Dendritic cell treated with granulocyte-macrophage colony-stimulating factor and Interleukin-4, amounts not matched to agents 40 ng/mL and 50 ng/mL, for 4 days (primary cell): ENCODE measurements at regions not wholly inside any gene's neighbourhood (a gene's known extent, or its start where the extent isn't known, plus 50 kb on each side); places are given as distances from the start of the nearest gene placed in this dataset.
"Not testable (repeated sequence)": the region's sequence is repeated elsewhere in the genome, so short reads cannot be mapped to it uniquely, and the experiment has no call there.

Experiments used
- H3K27ac Mint-ChIP-seq: one replicate; pipeline ENCODE4 v1.8.0; 2022; ENCODE audit warnings: mild to moderate bottlenecking, mixed read lengths
- H3K27me3 Mint-ChIP-seq: one replicate; pipeline ENCODE4 v1.8.0; 2022; ENCODE audit warnings: mild to moderate bottlenecking, mixed read lengths
- H3K36me3 Mint-ChIP-seq: one replicate; pipeline ENCODE4 v1.8.0; 2022; ENCODE audit warnings: low read depth, mixed read lengths
- H3K4me1 Mint-ChIP-seq: one replicate; pipeline ENCODE4 v1.8.0; 2022; ENCODE audit warnings: low read depth, mixed read lengths
- H3K4me3 Mint-ChIP-seq: one replicate; pipeline ENCODE4 v1.8.0; 2022; ENCODE audit warnings: mild to moderate bottlenecking, moderate library complexity, mixed read lengths
- H3K9me3 Mint-ChIP-seq: one replicate; pipeline ENCODE4 v1.8.0; 2022; ENCODE audit warnings: mixed read lengths
- intact Hi-C: fragments of 100-400 bp; cut with micrococcal nuclease; formaldehyde crosslinking; loops from one replicate; pipeline ENCODE4 v1.15.0; 2022

DNA sequence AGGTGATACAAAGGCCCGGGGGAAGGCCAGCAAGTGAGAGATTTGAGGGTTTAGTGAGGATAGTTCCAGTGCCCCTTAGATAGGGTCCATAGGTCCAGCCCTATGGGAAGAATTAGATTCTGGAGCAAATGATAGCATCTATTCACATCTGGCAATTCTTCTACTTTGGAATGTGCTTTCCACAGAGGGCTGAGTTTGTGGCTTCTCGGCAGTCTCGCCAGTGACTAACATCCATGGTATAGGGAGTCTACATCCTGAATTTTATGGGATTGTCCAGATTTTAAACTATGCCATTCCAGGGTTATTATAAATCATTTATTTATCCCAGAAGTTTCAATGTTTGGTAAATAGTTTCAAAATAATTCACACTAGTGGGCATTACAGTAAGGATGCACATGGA lies 207.3 kb upstream of the ADO start:
- H3K36me3 Mint-ChIP-seq = no peaks in the 10 kb centered on the region
- intact Hi-C loops = no loop called here
- peaks cover 12% of the 10 kb centered on the region for H3K4me1 Mint-ChIP-seq
- no peak overlapping the region for H3K4me3 Mint-ChIP-seq
- peaks cover 5% of the 10 kb centered on the region for H3K9me3 Mint-ChIP-seq
- H3K27ac Mint-ChIP-seq = no peak overlapping the region
- H3K27me3 Mint-ChIP-seq = peaks cover 5% of the 10 kb centered on the region

DNA sequence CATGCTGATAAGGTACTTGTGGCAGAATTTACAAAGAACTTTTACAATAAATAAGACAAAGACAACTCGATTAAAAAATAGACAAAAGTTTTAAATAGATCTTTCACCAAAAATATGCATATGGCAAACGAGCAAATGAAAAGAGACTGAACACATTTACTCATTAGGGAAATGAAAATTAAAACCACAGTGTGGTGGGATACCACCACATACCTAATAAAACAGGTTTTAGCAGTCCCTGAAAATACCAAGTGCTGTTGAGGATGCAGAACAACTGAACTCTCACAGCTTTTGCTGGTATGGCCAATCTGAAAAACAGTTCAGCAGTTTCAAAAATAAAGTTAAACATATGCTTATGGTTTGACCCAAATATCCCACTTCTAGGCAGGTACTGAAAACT lies 205.4 kb upstream of the ADO start:
- H3K27ac Mint-ChIP-seq = no peak overlapping the region
- no peak overlapping the region for H3K4me3 Mint-ChIP-seq
- intact Hi-C loops = no loop called here

DNA sequence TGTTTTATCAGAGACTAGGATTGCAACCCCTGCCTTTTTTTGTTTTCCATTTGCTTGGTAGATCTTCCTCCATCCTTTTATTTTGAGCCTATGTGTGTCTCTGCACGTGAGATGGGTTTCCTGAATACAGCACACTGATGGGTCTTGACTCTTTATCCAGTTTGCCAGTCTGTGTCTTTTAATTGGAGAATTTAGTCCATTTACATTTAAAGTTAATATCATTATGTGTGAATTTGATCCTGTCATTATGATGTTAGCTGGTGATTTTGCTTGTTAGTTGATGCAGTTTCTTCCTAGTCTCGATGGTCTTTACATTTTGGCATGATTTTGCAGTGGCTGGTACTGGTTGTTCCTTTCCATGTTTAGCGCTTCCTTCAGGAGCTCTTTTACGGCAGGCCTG lies 198.0 kb upstream of the ADO start:
- H3K4me3 Mint-ChIP-seq, H3K27me3 Mint-ChIP-seq, intact Hi-C loops, H3K27ac Mint-ChIP-seq, H3K36me3 Mint-ChIP-seq, H3K9me3 Mint-ChIP-seq: not testable (repeated sequence)
- H3K4me1 Mint-ChIP-seq = peaks cover 15% of the 10 kb centered on the region

More for the DNA sequence above, 205.4 kb upstream of the ADO start:
- H3K4me1 Mint-ChIP-seq = peaks cover 8% of the 10 kb centered on the region
- no peaks in the 10 kb centered on the region for H3K9me3 Mint-ChIP-seq
- H3K27me3 Mint-ChIP-seq = peaks cover 5% of the 10 kb centered on the region
- H3K36me3 Mint-ChIP-seq = no peaks in the 10 kb centered on the region

- H3K36me3 Mint-ChIP-seq, H3K9me3 Mint-ChIP-seq, H3K27me3 Mint-ChIP-seq, H3K27ac Mint-ChIP-seq, H3K4me3 Mint-ChIP-seq, intact Hi-C loops: not testable (repeated sequence)
- H3K4me1 Mint-ChIP-seq = peaks cover 33% of the 10 kb centered on the region
Observed at GRCh38 chr10:62608189-62608875, 196.2 kb upstream of the ADO start.

DNA sequence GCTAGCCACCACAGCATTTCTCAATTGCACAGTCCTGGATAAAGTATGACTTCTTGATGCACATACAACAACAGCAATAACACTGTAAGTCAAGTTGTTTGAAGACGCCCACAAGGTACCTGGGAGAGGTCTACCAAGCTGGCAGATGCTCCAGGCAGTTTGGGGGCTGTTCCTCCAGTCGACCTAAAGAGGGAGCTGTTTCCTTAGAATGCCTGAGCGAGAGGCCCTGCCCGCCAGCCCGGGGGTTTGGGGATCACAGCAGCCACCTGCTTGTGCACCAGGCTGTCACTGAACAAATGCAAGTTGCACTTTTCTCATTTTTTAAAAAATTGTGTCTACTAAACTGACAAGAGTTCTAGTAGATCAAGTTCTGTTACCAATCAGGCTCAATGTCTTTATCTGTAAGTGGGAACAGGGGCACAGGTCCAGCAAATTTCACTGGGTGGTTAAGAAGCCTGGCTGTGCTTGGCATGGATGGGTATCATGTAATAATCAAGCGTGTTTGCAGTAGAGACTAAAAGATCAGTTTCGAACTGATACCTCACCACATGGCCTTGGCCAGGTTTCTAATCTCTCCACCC lies 193.8 kb upstream of the ADO start:
- H3K9me3 Mint-ChIP-seq = peaks cover 8% of the 10 kb centered on the region
- H3K4me1 Mint-ChIP-seq = peaks cover 57% of the 10 kb centered on the region
- H3K4me3 Mint-ChIP-seq = no peak overlapping the region
- H3K27ac Mint-ChIP-seq = peak overlapping the region; percentile 1
- peaks cover 7% of the 10 kb centered on the region for H3K36me3 Mint-ChIP-seq
- intact Hi-C loops = loop anchor here (2.0 to 10.0 kb wide), 3 partner anchors 84 to 208 kb away; no protein-coding TSS in a partner anchor
- H3K27me3 Mint-ChIP-seq = no peaks in the 10 kb centered on the region

DNA sequence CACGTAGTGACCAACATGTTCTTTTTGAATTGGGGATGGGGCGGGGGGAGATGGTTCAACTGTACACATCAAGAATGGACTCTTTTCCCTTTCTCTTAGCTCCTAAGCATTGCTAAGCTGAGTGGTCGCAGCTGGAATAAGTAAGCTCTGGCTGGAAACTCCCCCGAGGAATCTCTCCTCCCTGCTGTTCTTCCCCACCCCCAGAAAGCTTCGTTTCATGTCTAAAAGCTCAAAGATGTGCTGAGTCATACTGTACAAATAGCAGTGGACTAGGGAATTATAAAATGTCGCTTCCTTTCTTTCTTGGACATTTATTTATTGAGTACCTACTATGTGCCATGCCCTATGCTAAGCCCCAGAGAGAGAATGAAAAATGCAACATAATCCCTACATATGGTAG lies 191.1 kb upstream of the ADO start:
- H3K36me3 Mint-ChIP-seq = peaks cover 7% of the 10 kb centered on the region
- H3K27me3 Mint-ChIP-seq = no peaks in the 10 kb centered on the region
- peak overlapping the region; percentile 94 for H3K27ac Mint-ChIP-seq
- intact Hi-C loops = loop anchor here (5.0 to 10.0 kb wide), 2 partner anchors 81 to 134 kb away; no protein-coding TSS in a partner anchor
- peaks cover 8% of the 10 kb centered on the region for H3K9me3 Mint-ChIP-seq
- H3K4me1 Mint-ChIP-seq = peaks cover 84% of the 10 kb centered on the region
- H3K4me3 Mint-ChIP-seq = no peak overlapping the region

GRCh38 chr10:62613859-62614258 lies 190.7 kb upstream of the ADO start:
- H3K4me3 Mint-ChIP-seq = no peak overlapping the region
- peaks cover 88% of the 10 kb centered on the region for H3K4me1 Mint-ChIP-seq
- peak overlapping the region; percentile 94 for H3K27ac Mint-ChIP-seq

GRCh38 chr10:62614389-62615157 lies 189.9 kb upstream of the ADO start:
- peak overlapping the region; percentile 94 for H3K27ac Mint-ChIP-seq
- peaks cover 95% of the 10 kb centered on the region for H3K4me1 Mint-ChIP-seq
- no peak overlapping the region for H3K4me3 Mint-ChIP-seq
- intact Hi-C loops = loop anchor here (5.0 to 10.0 kb wide), 3 partner anchors 38 to 133 kb away; no protein-coding TSS in a partner anchor
- no peaks in the 10 kb centered on the region for H3K27me3 Mint-ChIP-seq
- peaks cover 7% of the 10 kb centered on the region for H3K36me3 Mint-ChIP-seq
- peaks cover 8% of the 10 kb centered on the region for H3K9me3 Mint-ChIP-seq

More at GRCh38 chr10:62613859-62614258, 190.7 kb upstream of the ADO start:
- intact Hi-C loops = loop anchor here (5.0 to 10.0 kb wide), 2 partner anchors 81 to 133 kb away; no protein-coding TSS in a partner anchor
- Mint-ChIP-seq H3K36me3 (peaks cover 7% of the 10 kb centered on the region), H3K27me3 (no peaks in the 10 kb centered on the region), H3K9me3 (peaks cover 8% of the 10 kb centered on the region)

- intact Hi-C loops = loop anchor here (5.0 to 10.0 kb wide), 2 partner anchors 35 to 78 kb away; no protein-coding TSS in a partner anchor
- H3K9me3 Mint-ChIP-seq = peaks cover 8% of the 10 kb centered on the region
- peaks cover 99% of the 10 kb centered on the region for H3K4me1 Mint-ChIP-seq
- H3K27me3 Mint-ChIP-seq = no peaks in the 10 kb centered on the region
- peak overlapping the region; percentile 94 for H3K27ac Mint-ChIP-seq
- peak overlapping the region; percentile 63 for H3K4me3 Mint-ChIP-seq
- H3K36me3 Mint-ChIP-seq = peaks cover 7% of the 10 kb centered on the region
Observed at GRCh38 chr10:62616885-62617590, 187.5 kb upstream of the ADO start.

DNA sequence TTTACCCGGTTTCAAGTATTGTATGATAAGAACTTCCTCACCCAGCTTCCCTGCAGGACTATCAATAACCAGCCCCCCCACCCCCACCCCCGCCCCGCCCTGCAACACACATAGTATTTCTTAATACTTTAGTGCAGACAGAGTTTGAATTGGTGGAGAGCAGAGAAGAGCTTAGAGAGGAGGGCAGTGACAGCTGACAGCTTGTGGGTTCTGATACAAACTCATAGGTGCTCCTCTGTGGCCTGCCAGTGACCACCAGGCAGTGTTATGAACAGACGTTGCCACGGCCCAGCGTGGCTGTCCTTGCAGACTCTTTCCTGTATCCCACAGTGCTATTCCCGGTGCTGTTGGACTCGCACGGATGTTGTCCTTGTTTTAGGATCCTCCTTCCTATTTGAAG lies 186.9 kb upstream of the ADO start:
- Mint-ChIP-seq H3K4me1 (peaks cover 99% of the 10 kb centered on the region), H3K9me3 (peaks cover 8% of the 10 kb centered on the region), H3K4me3 (peak overlapping the region; percentile 6), H3K27me3 (no peaks in the 10 kb centered on the region), H3K27ac (peak overlapping the region; percentile 94), H3K36me3 (peaks cover 7% of the 10 kb centered on the region)
- intact Hi-C loops = loop anchor here (5.0 to 10.0 kb wide), 2 partner anchors 35 to 77 kb away; no protein-coding TSS in a partner anchor

GRCh38 chr10:62618054-62618453 lies 186.5 kb upstream of the ADO start:
- H3K4me3 Mint-ChIP-seq = peak overlapping the region; percentile 6
- H3K27me3 Mint-ChIP-seq = no peaks in the 10 kb centered on the region
- intact Hi-C loops = loop anchor here (5.0 to 10.0 kb wide), 2 partner anchors 34 to 77 kb away; no protein-coding TSS in a partner anchor
- peak overlapping the region; percentile 94 for H3K27ac Mint-ChIP-seq
- peaks cover 98% of the 10 kb centered on the region for H3K4me1 Mint-ChIP-seq
- H3K9me3 Mint-ChIP-seq = peaks cover 8% of the 10 kb centered on the region
- peaks cover 7% of the 10 kb centered on the region for H3K36me3 Mint-ChIP-seq

DNA sequence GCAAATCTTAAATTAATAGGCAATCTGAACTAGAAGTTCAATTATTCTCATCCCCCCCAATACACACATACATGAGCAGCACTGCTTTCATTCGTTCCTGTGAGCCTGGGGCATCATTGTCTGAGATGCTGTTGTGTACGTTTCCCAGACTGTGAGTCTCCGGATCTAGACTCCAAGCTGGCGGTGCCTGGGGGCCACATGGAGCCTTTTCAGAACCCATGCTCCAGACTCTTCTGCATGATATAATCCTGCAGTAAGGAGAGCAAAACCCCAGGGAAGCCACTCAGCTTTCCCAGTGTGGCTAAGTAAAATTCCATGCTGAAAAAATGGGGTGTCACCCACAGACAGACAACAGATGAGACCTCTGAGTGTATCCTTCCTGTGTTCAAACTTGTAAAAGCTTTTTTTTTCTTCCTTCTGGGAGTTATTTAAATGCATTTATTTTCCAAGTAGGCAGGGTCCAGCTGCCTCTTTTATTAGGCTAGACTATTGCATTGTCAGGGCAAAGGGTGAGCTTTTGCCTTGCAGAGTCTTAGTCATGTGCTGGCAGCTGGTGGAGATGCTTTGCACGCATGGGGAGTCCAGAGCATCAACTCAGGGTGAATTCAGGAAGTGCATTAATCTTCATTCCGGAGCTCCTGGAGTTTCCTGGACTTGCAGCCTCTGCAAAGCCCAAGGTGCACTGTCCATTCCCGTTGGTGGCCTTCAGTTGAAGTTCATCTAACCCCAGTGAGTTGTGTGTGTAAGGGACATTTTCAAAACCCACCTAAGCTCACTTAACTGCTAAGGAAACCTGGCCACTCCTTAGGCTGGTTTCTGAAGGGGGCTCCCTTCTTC lies 185.7 kb upstream of the ADO start:
- intact Hi-C loops = loop anchor here (5.0 to 10.0 kb wide), 2 partner anchors 34 to 76 kb away; no protein-coding TSS in a partner anchor
- Mint-ChIP-seq H3K9me3 (peaks cover 8% of the 10 kb centered on the region), H3K4me1 (peaks cover 98% of the 10 kb centered on the region), H3K4me3 (peak overlapping the region; percentile 18), H3K27ac (peak overlapping the region; percentile 94), H3K27me3 (no peaks in the 10 kb centered on the region), H3K36me3 (peaks cover 7% of the 10 kb centered on the region)

DNA sequence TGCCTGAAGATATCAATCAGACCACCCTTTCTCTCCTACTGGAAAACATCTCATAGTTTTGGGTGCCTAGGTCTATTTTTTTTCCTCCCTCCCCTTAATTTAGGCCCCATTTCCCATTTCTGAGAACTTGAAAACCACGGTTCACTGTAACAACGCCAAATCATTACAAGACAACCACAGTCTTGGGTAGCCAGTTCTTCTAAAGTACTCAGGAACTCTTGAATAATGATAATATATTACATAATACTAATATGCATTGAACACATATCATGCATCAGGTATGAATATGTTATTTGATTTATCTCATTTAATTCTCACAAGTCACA lies 185.1 kb upstream of the ADO start:
- Mint-ChIP-seq H3K27me3 (no peaks in the 10 kb centered on the region), H3K27ac (peak overlapping the region; percentile 94), H3K4me3 (peak overlapping the region; percentile 18), H3K9me3 (peaks cover 3% of the 10 kb centered on the region), H3K36me3 (peaks cover 3% of the 10 kb centered on the region), H3K4me1 (peaks cover 93% of the 10 kb centered on the region)
- intact Hi-C loops = loop anchor here (5.0 to 10.0 kb wide), 2 partner anchors 33 to 75 kb away; no protein-coding TSS in a partner anchor
